ENCODE measurements at regions not wholly inside any gene's neighbourhood (a gene's known extent, or its start where the extent isn't known, plus 50 kb on each side); places are given as distances from the start of the nearest gene placed in this dataset.

- no peak for DNase-seq (ENCODE audit: low read depth in 3 of 3)
Measured at GRCh38 chr5:6236170-6236793, 142.1 kb downstream of the MED10 start.

- DNase-seq (ENCODE audit: low read depth in 3 of 3) = no peak
Measured at GRCh38 chr5:6235726-6236125, 142.6 kb downstream of the MED10 start.

GRCh38 chr5:6228257-6229250 lies 149.8 kb downstream of the MED10 start:
- DNase-seq (ENCODE audit: low read depth in 3 of 3) = no peak

- no peak for DNase-seq (ENCODE audit: low read depth in 3 of 3)
Measured at GRCh38 chr5:6225121-6225607, 153.2 kb downstream of the MED10 start.

- no peak for DNase-seq (ENCODE audit: low read depth in 3 of 3)
Measured at GRCh38 chr5:6224406-6224805, 153.9 kb downstream of the MED10 start.

- no peak for DNase-seq (ENCODE audit: low read depth in 3 of 3)
Measured at GRCh38 chr5:6222899-6223298, 155.4 kb downstream of the MED10 start.

GRCh38 chr5:6222121-6222520 lies 156.2 kb downstream of the MED10 start:
- no peak for DNase-seq (ENCODE audit: low read depth in 3 of 3)

- DNase-seq (ENCODE audit: low read depth in 3 of 3) = no peak
Measured at GRCh38 chr5:6221141-6221626, 157.2 kb downstream of the MED10 start.

- DNase-seq (ENCODE audit: low read depth in 3 of 3) = no peak
Measured at GRCh38 chr5:6220346-6221088, 157.8 kb downstream of the MED10 start.

- no peak for DNase-seq (ENCODE audit: low read depth in 3 of 3)
Measured at GRCh38 chr5:6218517-6218916, 159.8 kb downstream of the MED10 start.

- no peak for DNase-seq (ENCODE audit: low read depth in 3 of 3)
Measured at GRCh38 chr5:6218116-6218515, 160.2 kb downstream of the MED10 start.

- no peak for DNase-seq (ENCODE audit: low read depth in 3 of 3)
Measured at GRCh38 chr5:6216471-6217075, 161.8 kb downstream of the MED10 start.

- DNase-seq (ENCODE audit: low read depth in 3 of 3) = no peak
Measured at GRCh38 chr5:6215891-6216290, 162.5 kb downstream of the MED10 start.

GRCh38 chr5:6212244-6212643 lies 166.1 kb downstream of the MED10 start:
- no peak for DNase-seq (ENCODE audit: low read depth in 3 of 3)

GRCh38 chr5:6206501-6206900 lies 171.8 kb downstream of the MED10 start:
- no peak for DNase-seq (ENCODE audit: low read depth in 3 of 3)

GRCh38 chr5:6202968-6203365 lies 175.4 kb downstream of the MED10 start:
- no peak for DNase-seq (ENCODE audit: low read depth in 3 of 3)

- no peak for DNase-seq (ENCODE audit: low read depth in 3 of 3)
Measured at GRCh38 chr5:6202149-6202967, 176.0 kb downstream of the MED10 start.

- DNase-seq (ENCODE audit: low read depth in 3 of 3) = no peak
Measured at GRCh38 chr5:6201631-6202030, 176.7 kb downstream of the MED10 start.

- no peak for DNase-seq (ENCODE audit: low read depth in 3 of 3)
Measured at GRCh38 chr5:6198531-6198930, 179.8 kb downstream of the MED10 start.

- DNase-seq (ENCODE audit: low read depth in 3 of 3) = no peak
Measured at GRCh38 chr5:6197427-6197826, 180.9 kb downstream of the MED10 start.

All from stimulated activated CD4-positive, alpha-beta T cell treated with anti-CD3 and anti-CD28 coated beads, TNF-alpha, amount 100 ng/mL, for 48 hours (primary cell).